NCI-H1436 (cell line): ENCODE measurements at regions not wholly inside any gene's neighbourhood (a gene's known extent, or its start where the extent isn't known, plus 50 kb on each side); places are given as distances from the start of the nearest gene placed in this dataset.
"Not testable (repeated sequence)": the region's sequence is repeated elsewhere in the genome, so short reads cannot be mapped to it uniquely, and the experiment has no call there.

ENCODE experiments used
- DNase-seq: peaks from one replicate; lab custom pipeline; 2025; lab: John Stamatoyannopoulos, UW

GRCh38 chr5:174981416-174981815 is 257.0 kb downstream of the MSX2 start:
- no peak for DNase-seq

- DNase-seq, result no peak
These were observed 256.6 kb downstream of the MSX2 start for GRCh38 chr5:174980952-174981351.

GRCh38 chr5:174972291-174972690 is 247.9 kb downstream of the MSX2 start:
- no peak for DNase-seq

GRCh38 chr5:174971210-174971609 is 246.8 kb downstream of the MSX2 start:
- no peak for DNase-seq

GRCh38 chr5:174970502-174970901 is 246.1 kb downstream of the MSX2 start:
- DNase-seq, result no peak

- no peak for DNase-seq
These were observed 229.5 kb downstream of the MSX2 start for GRCh38 chr5:174953871-174954270.

GRCh38 chr5:174951151-174951780 is 226.9 kb downstream of the MSX2 start:
- no peak for DNase-seq

- DNase-seq, result no peak
These were observed 223.2 kb downstream of the MSX2 start for GRCh38 chr5:174947548-174947947.

- DNase-seq, result no peak
These were observed 221.5 kb downstream of the MSX2 start for GRCh38 chr5:174945853-174946252.

- no peak for DNase-seq
These were observed 219.4 kb downstream of the MSX2 start for GRCh38 chr5:174943785-174944184.

- not testable (repeated sequence) for DNase-seq
These were observed 218.6 kb downstream of the MSX2 start for GRCh38 chr5:174943002-174943401.

GRCh38 chr5:174937201-174938123 is 213.1 kb downstream of the MSX2 start:
- no peak for DNase-seq

GRCh38 chr5:174935854-174936474 is 211.6 kb downstream of the MSX2 start:
- DNase-seq, result no peak

GRCh38 chr5:174931033-174931432 is 206.7 kb downstream of the MSX2 start:
- not testable (repeated sequence) for DNase-seq

- no peak for DNase-seq
These were observed 201.2 kb downstream of the MSX2 start for GRCh38 chr5:174925586-174925985.

- no peak for DNase-seq
These were observed 198.6 kb downstream of the MSX2 start for GRCh38 chr5:174922955-174923354.

- DNase-seq, result no peak
These were observed 196.6 kb downstream of the MSX2 start for GRCh38 chr5:174920906-174921550.

- DNase-seq, result no peak
These were observed 195.0 kb downstream of the MSX2 start for GRCh38 chr5:174919351-174919750.

GRCh38 chr5:174918655-174919054 is 194.3 kb downstream of the MSX2 start:
- no peak for DNase-seq

- DNase-seq, result no peak
These were observed 193.7 kb downstream of the MSX2 start for GRCh38 chr5:174917976-174918554.

GRCh38 chr5:174917435-174917834 is 193.1 kb downstream of the MSX2 start:
- DNase-seq, result not testable (repeated sequence)

- not testable (repeated sequence) for DNase-seq
These were observed 192.5 kb downstream of the MSX2 start for GRCh38 chr5:174916924-174917323.
